Stimulated activated CD8-positive, alpha-beta memory T cell treated with anti-CD3 and anti-CD28 coated beads, Interleukin-15, amount 100 ng/mL, for 4 hours (primary cell): ENCODE measurements at regions not wholly inside any gene's neighbourhood (a gene's known extent, or its start where the extent isn't known, plus 50 kb on each side); places are given as distances from the start of the nearest gene placed in this dataset.
"Not testable (repeated sequence)": the region's sequence is repeated elsewhere in the genome, so short reads cannot be mapped to it uniquely, and the experiment has no call there.

ENCODE experiments used
- DNase-seq, 2 donors: peaks; one replicate each; pipeline ENCODE4 v3.0.0-alpha.2; 2020; ENCODE audit warnings: low read depth in 2 of 2

- DNase-seq = no peak
These were observed 365.4 kb upstream of the EPHA5 start for GRCh38 chr4:66035701-66036100.

GRCh38 chr4:66034671-66035070 lies 364.4 kb upstream of the EPHA5 start:
- no peak for DNase-seq

- no peak for DNase-seq
These were observed 364.0 kb upstream of the EPHA5 start for GRCh38 chr4:66034262-66034661.

- DNase-seq = no peak
These were observed 362.3 kb upstream of the EPHA5 start for GRCh38 chr4:66032571-66032970.

- DNase-seq = no peak
These were observed 358.4 kb upstream of the EPHA5 start for GRCh38 chr4:66028668-66029067.

GRCh38 chr4:66023061-66023460 lies 352.8 kb upstream of the EPHA5 start:
- no peak for DNase-seq

GRCh38 chr4:66017671-66018070 lies 347.4 kb upstream of the EPHA5 start:
- DNase-seq = no peak

GRCh38 chr4:66016240-66016639 lies 346.0 kb upstream of the EPHA5 start:
- no peak for DNase-seq

- no peak for DNase-seq
These were observed 344.0 kb upstream of the EPHA5 start for GRCh38 chr4:66014146-66014765.

- no peak for DNase-seq
These were observed 330.3 kb upstream of the EPHA5 start for GRCh38 chr4:66000510-66001117.

GRCh38 chr4:65999518-65999871 lies 329.2 kb upstream of the EPHA5 start:
- DNase-seq = no peak

GRCh38 chr4:65998807-65999517 lies 328.7 kb upstream of the EPHA5 start:
- not testable (repeated sequence) for DNase-seq

GRCh38 chr4:65983061-65983460 lies 312.8 kb upstream of the EPHA5 start:
- no peak for DNase-seq

- no peak for DNase-seq
These were observed 306.0 kb upstream of the EPHA5 start for GRCh38 chr4:65976287-65976686.

- DNase-seq = no peak
These were observed 302.9 kb upstream of the EPHA5 start for GRCh38 chr4:65973186-65973585.

GRCh38 chr4:65971686-65972085 lies 301.4 kb upstream of the EPHA5 start:
- no peak for DNase-seq

GRCh38 chr4:65968831-65969558 lies 298.7 kb upstream of the EPHA5 start:
- DNase-seq = no peak

GRCh38 chr4:65960751-65961150 lies 290.5 kb upstream of the EPHA5 start:
- no peak for DNase-seq

GRCh38 chr4:65954416-65954815 lies 284.1 kb upstream of the EPHA5 start:
- DNase-seq = no peak

GRCh38 chr4:65951177-65951576 lies 280.9 kb upstream of the EPHA5 start:
- no peak for DNase-seq

- DNase-seq = no peak
These were observed 272.8 kb upstream of the EPHA5 start for GRCh38 chr4:65943076-65943475.

GRCh38 chr4:65924843-65925242 lies 254.6 kb upstream of the EPHA5 start:
- DNase-seq = no peak

- no peak for DNase-seq
These were observed 253.3 kb upstream of the EPHA5 start for GRCh38 chr4:65923616-65924015.
